ENCODE measurements at regions not wholly inside any gene's neighbourhood (a gene's known extent, or its start where the extent isn't known, plus 50 kb on each side); places are given as distances from the start of the nearest gene placed in this dataset.

DNA sequence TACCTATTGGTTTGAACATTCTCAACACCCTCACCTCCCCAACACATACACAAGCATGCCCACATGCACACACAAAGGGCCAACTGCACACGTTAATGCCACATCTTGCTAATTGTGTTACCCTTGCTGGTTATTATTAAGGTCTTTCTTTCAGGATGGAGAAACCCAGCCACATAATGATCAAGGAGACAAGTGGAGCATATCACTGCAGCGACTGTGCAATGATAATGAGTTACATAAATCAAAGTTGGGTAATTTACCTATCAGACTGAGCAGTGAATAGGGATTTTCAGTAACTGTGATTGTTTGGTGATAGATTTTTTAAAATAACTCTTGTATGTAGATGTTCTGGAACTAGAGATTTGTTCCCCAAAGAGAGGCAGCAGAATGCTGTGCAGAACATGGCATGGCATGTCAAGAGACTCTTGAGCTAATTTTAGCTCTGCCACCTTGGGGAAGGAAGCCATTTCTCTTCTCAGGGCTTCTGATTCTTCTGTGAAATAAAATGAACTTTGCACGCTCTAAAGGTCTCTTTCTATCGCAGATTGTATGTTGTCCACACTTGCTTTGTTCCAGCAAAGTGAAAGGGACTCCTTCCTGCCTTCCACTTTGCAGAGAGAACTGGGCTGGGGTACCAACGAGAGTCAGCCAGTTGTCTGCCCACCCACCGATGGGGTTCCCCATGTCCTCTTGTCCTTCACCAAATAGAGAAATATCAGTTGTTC is 126.0 kb upstream of the CAMK1G start:
- Histone ChIP-seq H3K27me3 (ENCODE audit: control insufficient read depth, insufficient read depth, low read length) (no peaks in the 10 kb centered on the region), H3K4me3 (ENCODE audit: low read depth, low read length) (no peak overlapping the region), H3K4me1 (ENCODE audit: control insufficient read depth, insufficient read depth, low read length) (peaks cover 20% of the 10 kb centered on the region), H3K9me3 (ENCODE audit: control insufficient read depth, insufficient read depth, low read length) (peaks cover 20% of the 10 kb centered on the region), H3K36me3 (ENCODE audit: control insufficient read depth, insufficient read depth, low read length) (peaks cover 26% of the 10 kb centered on the region), H3K9ac (ENCODE audit: low read depth, low read length) (no peak overlapping the region)

DNA sequence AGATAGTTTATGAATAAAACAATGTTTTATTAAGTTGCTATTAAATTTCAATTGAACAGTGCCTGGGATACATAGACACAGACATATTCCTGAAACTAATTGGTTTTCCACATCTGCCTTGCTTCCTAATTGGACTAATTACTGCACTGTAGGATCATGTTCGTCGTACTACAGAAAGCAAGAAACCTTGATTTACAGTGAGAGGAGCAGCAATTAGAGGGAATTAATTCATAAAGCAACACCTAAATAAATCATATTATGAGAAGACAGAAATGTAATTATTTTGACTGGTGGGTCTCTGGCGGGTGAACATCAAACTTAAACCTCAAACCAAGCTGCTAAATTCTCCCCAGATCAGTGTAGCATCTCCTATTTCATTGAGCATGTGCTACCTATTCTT is 124.6 kb upstream of the CAMK1G start:
- peaks cover 34% of the 10 kb centered on the region for H3K9me3 ChIP-seq (ENCODE audit: control insufficient read depth, insufficient read depth, low read length)

DNA sequence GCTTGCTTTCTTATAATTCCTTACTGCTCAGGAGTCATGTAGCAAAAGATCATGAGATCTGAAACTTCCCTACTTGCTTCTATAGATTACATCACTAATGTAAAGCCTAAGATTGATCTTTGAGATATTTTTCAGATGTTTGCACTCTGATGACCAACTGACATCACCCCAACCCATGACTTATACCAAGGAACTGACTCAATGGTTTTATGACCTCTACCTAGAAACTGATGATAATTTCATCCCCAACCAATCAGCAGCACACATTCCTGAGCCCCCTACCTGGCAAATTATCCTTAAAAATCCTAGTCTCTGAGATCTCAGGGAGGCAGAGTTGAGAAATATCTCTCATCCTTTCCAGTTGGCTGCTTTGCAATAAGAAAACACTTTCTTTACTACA is 122.3 kb upstream of the CAMK1G start:
- peaks cover 7% of the 10 kb centered on the region for H3K36me3 ChIP-seq (ENCODE audit: control insufficient read depth, insufficient read depth, low read length)

More for the DNA sequence above, 124.6 kb upstream of the CAMK1G start:
- H3K27me3 ChIP-seq (ENCODE audit: control insufficient read depth, insufficient read depth, low read length) = no peaks in the 10 kb centered on the region
- H3K4me1 ChIP-seq (ENCODE audit: control insufficient read depth, insufficient read depth, low read length) = peaks cover 18% of the 10 kb centered on the region
- peaks cover 23% of the 10 kb centered on the region for H3K36me3 ChIP-seq (ENCODE audit: control insufficient read depth, insufficient read depth, low read length)
- no peak overlapping the region for H3K9ac ChIP-seq (ENCODE audit: low read depth, low read length)
- H3K4me3 ChIP-seq (ENCODE audit: low read depth, low read length) = no peak overlapping the region

DNA sequence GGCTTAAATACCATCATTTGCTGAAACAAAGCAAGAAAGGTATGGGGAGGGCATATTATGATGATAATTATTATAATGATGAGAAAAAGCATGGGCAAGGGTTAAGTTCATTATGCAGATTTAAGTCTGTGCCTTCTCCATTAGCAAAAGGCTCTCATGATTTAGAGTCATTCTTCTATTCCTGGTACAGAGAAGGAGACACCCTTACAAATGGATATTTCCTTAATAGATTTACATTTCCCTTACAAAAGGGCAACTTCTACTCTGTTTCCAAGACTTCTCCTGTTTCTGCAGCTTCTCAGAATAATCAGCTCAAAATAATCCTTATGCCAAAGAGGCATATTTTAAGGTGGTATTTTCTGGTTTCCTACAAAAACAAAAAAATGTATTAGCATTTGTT is 121.1 kb upstream of the CAMK1G start:
- Histone ChIP-seq H3K9me3 (ENCODE audit: control insufficient read depth, insufficient read depth, low read length) (peaks cover 35% of the 10 kb centered on the region), H3K4me3 (ENCODE audit: low read depth, low read length) (no peak overlapping the region), H3K36me3 (ENCODE audit: control insufficient read depth, insufficient read depth, low read length) (peaks cover under 1% of the 10 kb centered on the region), H3K27me3 (ENCODE audit: control insufficient read depth, insufficient read depth, low read length) (peaks cover 3% of the 10 kb centered on the region), H3K4me1 (ENCODE audit: control insufficient read depth, insufficient read depth, low read length) (no peaks in the 10 kb centered on the region), H3K9ac (ENCODE audit: low read depth, low read length) (no peak overlapping the region)

More for the DNA sequence above, 122.3 kb upstream of the CAMK1G start:
- Histone ChIP-seq H3K9me3 (ENCODE audit: control insufficient read depth, insufficient read depth, low read length) (peaks cover 35% of the 10 kb centered on the region), H3K27me3 (ENCODE audit: control insufficient read depth, insufficient read depth, low read length) (peaks cover 2% of the 10 kb centered on the region), H3K4me3 (ENCODE audit: low read depth, low read length) (no peak overlapping the region), H3K9ac (ENCODE audit: low read depth, low read length) (no peak overlapping the region), H3K4me1 (ENCODE audit: control insufficient read depth, insufficient read depth, low read length) (no peaks in the 10 kb centered on the region)

DNA sequence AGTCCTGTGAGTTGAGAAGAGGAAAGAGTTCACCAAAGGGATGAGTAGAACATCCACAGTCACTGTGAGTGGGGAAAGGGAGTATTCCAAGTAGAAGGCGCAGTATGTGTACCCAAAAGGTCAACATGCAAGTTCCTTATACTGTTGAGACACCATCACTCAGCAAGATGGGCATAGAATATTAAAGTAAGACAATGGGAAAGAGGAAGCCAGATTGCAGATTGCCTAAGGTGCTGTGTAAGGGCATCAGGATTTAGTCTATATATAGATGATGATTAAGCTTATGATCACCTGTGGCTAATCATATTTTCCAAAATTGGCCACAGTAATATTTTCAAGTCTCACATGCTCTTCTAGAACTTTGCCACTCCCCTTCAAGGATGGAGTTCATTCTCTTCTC is 120.1 kb upstream of the CAMK1G start:
- Histone ChIP-seq H3K9me3 (ENCODE audit: control insufficient read depth, insufficient read depth, low read length) (peaks cover 35% of the 10 kb centered on the region), H3K4me3 (ENCODE audit: low read depth, low read length) (no peak overlapping the region), H3K4me1 (ENCODE audit: control insufficient read depth, insufficient read depth, low read length) (no peaks in the 10 kb centered on the region), H3K36me3 (ENCODE audit: control insufficient read depth, insufficient read depth, low read length) (no peaks in the 10 kb centered on the region), H3K9ac (ENCODE audit: low read depth, low read length) (no peak overlapping the region), H3K27me3 (ENCODE audit: control insufficient read depth, insufficient read depth, low read length) (peaks cover 3% of the 10 kb centered on the region)

DNA sequence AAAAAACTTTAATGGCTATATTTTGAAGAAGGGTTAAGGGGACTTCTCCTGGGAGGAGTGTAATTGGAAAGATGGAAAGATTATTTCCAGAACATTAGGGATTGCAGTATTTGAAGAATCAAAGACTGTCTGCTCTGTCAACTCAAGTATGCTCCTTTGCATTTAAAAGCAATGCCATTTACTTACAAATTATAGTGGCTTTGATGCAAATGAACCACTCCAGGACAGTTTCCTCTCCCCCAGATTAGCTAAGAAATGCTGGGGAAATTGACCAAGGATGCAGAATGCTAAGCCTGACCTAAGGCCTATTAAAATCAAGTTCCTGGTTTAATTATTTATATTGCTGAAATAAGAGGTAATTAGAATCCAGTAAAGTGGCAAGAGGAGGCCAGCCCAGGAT is 110.5 kb upstream of the CAMK1G start:
- Histone ChIP-seq H3K9ac (ENCODE audit: low read depth, low read length) (no peak overlapping the region), H3K27me3 (ENCODE audit: control insufficient read depth, insufficient read depth, low read length) (no peaks in the 10 kb centered on the region), H3K9me3 (ENCODE audit: control insufficient read depth, insufficient read depth, low read length) (peaks cover 18% of the 10 kb centered on the region), H3K36me3 (ENCODE audit: control insufficient read depth, insufficient read depth, low read length) (peaks cover 3% of the 10 kb centered on the region), H3K4me3 (ENCODE audit: low read depth, low read length) (no peak overlapping the region), H3K4me1 (ENCODE audit: control insufficient read depth, insufficient read depth, low read length) (no peaks in the 10 kb centered on the region)

DNA sequence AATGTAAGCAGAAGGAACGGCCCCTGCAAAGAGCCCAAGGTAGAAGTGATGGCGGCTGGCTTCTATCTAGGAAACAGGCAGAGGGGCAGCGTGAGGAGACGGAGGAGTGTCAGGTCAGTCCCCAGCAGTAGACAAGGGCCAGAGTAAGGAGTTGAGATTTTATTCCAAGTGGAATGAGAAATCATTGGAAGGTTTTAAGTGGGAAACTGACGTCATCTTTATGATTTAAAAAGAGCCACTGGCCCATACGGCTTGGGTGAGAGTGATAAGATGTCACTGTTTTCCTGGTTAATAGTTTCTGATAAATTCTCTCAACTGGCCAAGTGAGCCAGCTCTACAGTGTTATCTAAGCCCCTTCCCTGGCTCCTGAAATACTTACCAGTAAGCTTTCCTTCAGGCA is 103.2 kb upstream of the CAMK1G start:
- H3K4me3 ChIP-seq (ENCODE audit: low read depth, low read length) = no peak overlapping the region

DNA sequence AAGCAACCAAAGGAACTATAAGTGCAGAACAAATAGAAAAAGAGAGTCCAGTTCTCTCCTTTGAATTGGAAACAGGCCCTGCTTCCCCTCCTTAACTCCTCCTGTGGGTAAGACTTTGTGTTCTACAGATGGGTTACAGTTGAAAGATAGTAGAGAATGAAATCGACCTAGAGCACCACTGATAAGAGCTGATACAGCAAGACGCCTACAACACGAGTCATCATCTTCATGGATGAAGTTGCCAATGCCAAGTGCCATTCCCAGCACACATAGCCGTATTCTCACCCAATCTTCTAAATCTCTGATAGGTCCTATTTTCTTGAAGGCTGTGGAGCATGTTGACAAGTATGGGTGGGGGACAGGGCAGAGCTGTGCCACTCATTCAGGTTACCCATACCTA is 99.8 kb upstream of the CAMK1G start:
- no peaks in the 10 kb centered on the region for H3K9me3 ChIP-seq (ENCODE audit: control insufficient read depth, insufficient read depth, low read length)
- no peaks in the 10 kb centered on the region for H3K36me3 ChIP-seq (ENCODE audit: control insufficient read depth, insufficient read depth, low read length)
- peaks cover 6% of the 10 kb centered on the region for H3K27me3 ChIP-seq (ENCODE audit: control insufficient read depth, insufficient read depth, low read length)
- H3K4me1 ChIP-seq (ENCODE audit: control insufficient read depth, insufficient read depth, low read length) = no peaks in the 10 kb centered on the region
- no peak overlapping the region for H3K9ac ChIP-seq (ENCODE audit: low read depth, low read length)
- H3K4me3 ChIP-seq (ENCODE audit: low read depth, low read length) = no peak overlapping the region

More for the DNA sequence above, 103.2 kb upstream of the CAMK1G start:
- no peaks in the 10 kb centered on the region for H3K4me1 ChIP-seq (ENCODE audit: control insufficient read depth, insufficient read depth, low read length)
- no peaks in the 10 kb centered on the region for H3K36me3 ChIP-seq (ENCODE audit: control insufficient read depth, insufficient read depth, low read length)
- H3K9me3 ChIP-seq (ENCODE audit: control insufficient read depth, insufficient read depth, low read length) = no peaks in the 10 kb centered on the region
- no peak overlapping the region for H3K9ac ChIP-seq (ENCODE audit: low read depth, low read length)
- peaks cover 6% of the 10 kb centered on the region for H3K27me3 ChIP-seq (ENCODE audit: control insufficient read depth, insufficient read depth, low read length)

DNA sequence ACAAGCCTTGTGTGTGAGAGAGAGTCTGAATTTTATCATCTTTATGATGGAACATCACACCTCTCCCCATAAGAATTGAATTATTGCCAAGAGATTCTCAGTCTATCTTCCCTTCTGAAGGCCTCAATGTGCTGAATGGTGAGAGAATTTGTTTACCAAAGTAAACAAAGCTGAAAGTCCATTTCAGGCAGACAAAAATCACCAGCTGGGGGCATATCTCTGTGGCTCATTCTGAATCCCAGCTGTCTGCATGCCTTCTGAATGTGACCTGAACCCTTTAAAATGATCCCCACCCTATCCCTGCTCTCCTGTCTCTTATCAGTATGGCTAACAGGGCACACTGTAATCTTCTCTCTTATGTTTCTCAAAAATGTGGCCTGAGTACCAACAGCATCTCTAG is 99.1 kb upstream of the CAMK1G start:
- H3K4me1 ChIP-seq (ENCODE audit: control insufficient read depth, insufficient read depth, low read length) = no peaks in the 10 kb centered on the region
- H3K9me3 ChIP-seq (ENCODE audit: control insufficient read depth, insufficient read depth, low read length) = no peaks in the 10 kb centered on the region
- H3K4me3 ChIP-seq (ENCODE audit: low read depth, low read length) = no peak overlapping the region
- H3K36me3 ChIP-seq (ENCODE audit: control insufficient read depth, insufficient read depth, low read length) = no peaks in the 10 kb centered on the region
- H3K27me3 ChIP-seq (ENCODE audit: control insufficient read depth, insufficient read depth, low read length) = peaks cover 6% of the 10 kb centered on the region
- no peak overlapping the region for H3K9ac ChIP-seq (ENCODE audit: low read depth, low read length)

DNA sequence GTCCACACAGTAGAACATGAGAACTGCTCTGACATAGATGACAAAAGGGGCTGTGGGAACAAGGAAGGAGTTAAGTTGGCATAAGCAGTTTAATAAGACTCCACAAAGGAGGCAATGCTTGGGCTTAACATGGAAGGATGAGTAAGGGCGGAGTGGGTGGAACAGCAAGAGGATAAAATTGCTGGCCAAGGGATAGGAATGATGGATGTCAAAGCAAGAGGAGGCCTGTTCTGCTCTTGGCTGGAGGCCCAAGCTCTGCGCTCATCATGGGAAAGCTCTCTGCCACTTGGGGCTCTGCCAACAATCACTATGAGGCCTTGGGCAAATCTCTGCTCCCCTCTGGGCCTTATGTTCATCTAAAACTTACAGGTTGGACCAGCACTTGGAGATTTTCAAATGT is 98.3 kb upstream of the CAMK1G start:
- Histone ChIP-seq H3K27me3 (ENCODE audit: control insufficient read depth, insufficient read depth, low read length) (peaks cover 6% of the 10 kb centered on the region), H3K9me3 (ENCODE audit: control insufficient read depth, insufficient read depth, low read length) (no peaks in the 10 kb centered on the region), H3K9ac (ENCODE audit: low read depth, low read length) (no peak overlapping the region), H3K36me3 (ENCODE audit: control insufficient read depth, insufficient read depth, low read length) (no peaks in the 10 kb centered on the region), H3K4me3 (ENCODE audit: low read depth, low read length) (no peak overlapping the region), H3K4me1 (ENCODE audit: control insufficient read depth, insufficient read depth, low read length) (no peaks in the 10 kb centered on the region)

DNA sequence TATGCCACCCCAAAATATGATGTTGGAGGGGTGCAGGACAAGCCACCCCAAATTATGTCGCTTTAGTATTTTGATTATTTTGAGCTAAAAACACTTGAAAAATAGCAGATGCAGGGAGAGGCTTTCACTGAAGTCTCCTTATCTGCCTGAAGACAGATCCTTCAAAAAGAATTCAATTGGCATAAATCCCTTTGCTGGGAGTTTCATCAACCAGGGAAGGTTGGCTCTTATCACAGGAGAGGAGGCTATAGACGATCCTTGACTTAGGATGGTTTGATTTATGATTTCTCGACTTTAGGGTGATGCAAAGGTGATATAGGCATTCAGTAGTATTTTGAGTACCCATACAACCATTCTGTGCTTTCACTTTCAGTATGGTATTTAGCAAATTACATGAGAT is 97.8 kb upstream of the CAMK1G start:
- Histone ChIP-seq H3K4me1 (ENCODE audit: control insufficient read depth, insufficient read depth, low read length) (no peaks in the 10 kb centered on the region), H3K36me3 (ENCODE audit: control insufficient read depth, insufficient read depth, low read length) (no peaks in the 10 kb centered on the region), H3K4me3 (ENCODE audit: low read depth, low read length) (no peak overlapping the region), H3K27me3 (ENCODE audit: control insufficient read depth, insufficient read depth, low read length) (peaks cover 5% of the 10 kb centered on the region), H3K9ac (ENCODE audit: low read depth, low read length) (no peak overlapping the region), H3K9me3 (ENCODE audit: control insufficient read depth, insufficient read depth, low read length) (no peaks in the 10 kb centered on the region)

DNA sequence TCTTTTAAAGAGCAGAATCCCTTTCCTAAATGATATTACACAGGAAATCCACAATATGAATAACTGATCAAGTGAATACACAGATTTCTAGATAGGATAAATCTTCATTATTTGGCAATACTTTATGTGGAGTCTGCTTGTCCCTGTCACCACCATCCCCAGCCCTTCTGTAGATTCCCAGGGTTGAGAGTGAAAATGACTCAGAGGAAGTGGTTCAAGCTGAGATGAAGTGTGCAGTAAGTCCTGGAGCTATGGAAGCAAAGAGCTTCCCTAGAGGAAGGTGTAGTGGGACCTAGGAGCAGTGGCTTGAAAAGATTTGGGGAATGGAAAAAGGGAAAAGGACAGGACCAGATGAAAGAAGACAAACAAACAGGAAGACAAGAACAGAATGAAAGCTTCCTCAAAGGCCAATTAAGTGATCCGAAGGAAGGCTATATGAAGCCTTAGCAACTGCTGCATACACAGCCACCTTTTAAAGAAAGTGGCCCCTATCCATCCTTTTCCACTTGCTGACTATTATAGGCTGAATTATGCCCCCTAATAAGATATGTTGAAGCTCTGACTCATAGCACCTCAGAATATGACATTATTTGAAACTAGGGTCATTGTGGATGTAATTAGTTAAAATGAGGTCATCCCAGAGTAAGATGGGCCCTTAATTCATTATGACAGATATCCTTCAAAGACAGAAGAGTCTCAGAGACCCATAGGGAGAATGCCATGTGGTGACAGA is 96.5 kb upstream of the CAMK1G start:
- no peak overlapping the region for H3K4me3 ChIP-seq (ENCODE audit: low read depth, low read length)

More for the DNA sequence above, 96.5 kb upstream of the CAMK1G start:
- Histone ChIP-seq H3K27me3 (ENCODE audit: control insufficient read depth, insufficient read depth, low read length) (no peaks in the 10 kb centered on the region), H3K36me3 (ENCODE audit: control insufficient read depth, insufficient read depth, low read length) (no peaks in the 10 kb centered on the region), H3K9ac (ENCODE audit: low read depth, low read length) (no peak overlapping the region), H3K4me1 (ENCODE audit: control insufficient read depth, insufficient read depth, low read length) (no peaks in the 10 kb centered on the region), H3K9me3 (ENCODE audit: control insufficient read depth, insufficient read depth, low read length) (no peaks in the 10 kb centered on the region)
